B cell (primary cell): ENCODE measurements at regions not wholly inside any gene's neighbourhood (a gene's known extent, or its start where the extent isn't known, plus 50 kb on each side); places are given as distances from the start of the nearest gene placed in this dataset.

ENCODE experiments used
- ATAC-seq: fragments of 200-7000 bp; cut with Tn5 transposase; one replicate; pipeline ENCODE4 v1.10.0; 2021; ENCODE audit warnings: low read depth, mild to moderate bottlenecking, moderate number of reproducible peaks, moderate library complexity
- CTCF ChIA-PET: fragments of 350-600 bp; sonication (Branson Sonifier 250); formaldehyde crosslinking; loops from one replicate; lab custom pipeline; 2021; ENCODE audit warnings: antibody characterized with exemption, inconsistent platforms; lab: Charles Lee
- POLR2A ChIA-PET: fragments of 350-600 bp; sonication (Branson Sonifier 250); formaldehyde crosslinking; loops from one replicate; lab custom pipeline; 2021; ENCODE audit warnings: antibody characterized with exemption; lab: Charles Lee
- DNase-seq: peaks from one replicate; pipeline ENCODE4 v3.0.0; 2013
- H2AFZ ChIP-seq: 2 replicates; pipeline ENCODE4 v1.6.1; 2012; ENCODE audit warnings: mild to moderate bottlenecking, low read depth, low read length; ENCODE audit not compliant: insufficient read depth, poor library complexity, severe bottlenecking
- H3K27ac ChIP-seq, 2 donors: 1 replicate in 1 of 2; 2 replicates in 1 of 2; pipeline ENCODE4 v1.5.1; 2012 to 2013; ENCODE audit warnings: low read length in 2 of 2, mild to moderate bottlenecking in 2 of 2, moderate library complexity in 1 of 2
- H3K27me3 ChIP-seq, 4 experiments: fragments of 200-600 bp in 1 of 4; sonication (generic) in 1 of 4; replicated peaks in 1 of 4; 1 replicate in 2 of 4; 2 replicates in 2 of 4; pipeline versions ENCODE4 v1.6.1 to v1.7.0; 2013 to 2016; ENCODE audit warnings: low read length in 3 of 4, mild to moderate bottlenecking in 2 of 4, mixed read lengths in 1 of 4, moderate library complexity in 1 of 4; ENCODE audit not compliant: insufficient read depth in 4 of 4, control insufficient read depth in 3 of 4; ENCODE audit errors: control extremely low read depth in 1 of 4
- H3K36me3 ChIP-seq, 2 experiments: replicated peaks in 1 of 2; 1 replicate in 1 of 2; 2 replicates in 1 of 2; pipeline versions ENCODE4 v1.6.1 to v1.7.1; 2013; ENCODE audit warnings: low read length in 1 of 2; ENCODE audit not compliant: insufficient read depth in 2 of 2, control insufficient read depth in 1 of 2; ENCODE audit errors: control extremely low read depth in 1 of 2, extremely low read depth in 1 of 2
- H3K4me1 ChIP-seq, 2 donors: fragments of 200-600 bp in 1 of 2; sonication (generic) in 1 of 2; 1 replicate in 1 of 2; 2 replicates in 1 of 2; pipeline versions ENCODE4 v1.5.1 to v1.6.1; 2013 to 2017; ENCODE audit warnings: low read length in 2 of 2; ENCODE audit not compliant: control insufficient read depth in 2 of 2, insufficient read depth in 2 of 2
- H3K4me2 ChIP-seq: replicated peaks from 2 replicates; pipeline ENCODE3; 2012; ENCODE audit warnings: mild to moderate bottlenecking, low read depth, low read length; ENCODE audit not compliant: poor library complexity, severe bottlenecking
- H3K4me3 ChIP-seq, 5 experiments: fragments of 200-600 bp in 1 of 5; sonication (generic) in 1 of 5; 1 replicate in 3 of 5; 2 replicates in 2 of 5; pipeline versions ENCODE4 v1.5.1 to v1.7.0; 2011 to 2016; ENCODE audit warnings: low read length in 4 of 5, mild to moderate bottlenecking in 4 of 5, low read depth in 2 of 5, control low read depth in 1 of 5, moderate library complexity in 1 of 5; ENCODE audit not compliant: insufficient read depth in 1 of 5; ENCODE audit errors: control extremely low read depth in 1 of 5, extremely low read depth in 1 of 5
- H3K79me2 ChIP-seq: fragments of 200-600 bp; sonication (generic); one replicate; pipeline ENCODE4 v1.6.0; 2016; ENCODE audit warnings: low read length; ENCODE audit not compliant: control insufficient read depth, insufficient read depth
- H3K9ac ChIP-seq: fragments of 200-600 bp; sonication (generic); 2 replicates; pipeline ENCODE4 v1.6.1; 2017; ENCODE audit warnings: mild to moderate bottlenecking, low read length, moderate library complexity
- H3K9me3 ChIP-seq, 3 donors: one replicate each; pipeline versions ENCODE4 v1.6.1 to v1.7.1; 2013; ENCODE audit warnings: low read length in 2 of 3; ENCODE audit not compliant: control insufficient read depth in 2 of 3, insufficient read depth in 1 of 3; ENCODE audit errors: control extremely low read depth in 1 of 3
- H4K20me1 ChIP-seq: 2 replicates; pipeline ENCODE4 v1.6.0; 2012; ENCODE audit warnings: mild to moderate bottlenecking, low read length; ENCODE audit not compliant: insufficient read depth, control insufficient read depth, poor library complexity, severe bottlenecking
- H3K27ac Mint-ChIP-seq: one replicate; pipeline ENCODE4 v1.8.0; 2021; ENCODE audit warnings: mixed read lengths
- H3K27me3 Mint-ChIP-seq: one replicate; pipeline ENCODE4 v1.8.0; 2021; ENCODE audit warnings: mixed read lengths
- H3K4me1 Mint-ChIP-seq: one replicate; pipeline ENCODE4 v1.8.0; 2021; ENCODE audit warnings: mixed read lengths
- H3K4me3 Mint-ChIP-seq: one replicate; pipeline ENCODE4 v1.8.0; 2021; ENCODE audit warnings: mixed read lengths
- H3K9me3 Mint-ChIP-seq: one replicate; pipeline ENCODE4 v1.8.0; 2022; ENCODE audit warnings: mixed read lengths; ENCODE audit not compliant: insufficient read depth
- EZH2 ChIP-seq: IDR thresholded peaks from 2 replicates; pipeline ENCODE4 v1.6.1; 2012; ENCODE audit warnings: borderline replicate concordance, low read depth, mild to moderate bottlenecking, moderate library complexity, low read length; ENCODE audit not compliant: insufficient read depth, poor library complexity, severe bottlenecking
- WGBS: methylation state at CpG from one replicate; pipeline ENCODE4 v1.1.5; 2013; ENCODE audit warnings: missing lambda C conversion rate; ENCODE audit not compliant: insufficient coverage; 5-methylcytosine and 5-hydroxymethylcytosine counted together
- intact Hi-C: fragments of 100-400 bp; cut with micrococcal nuclease; formaldehyde crosslinking; loops from one replicate; pipeline ENCODE4 v1.10.0; 2022
- TF ChIP-seq, protein P1 (sequence below): fragments of 200-600 bp; IDR thresholded peaks from one replicate; pipeline ENCODE4 v1.8.0; 2022; ENCODE audit warnings: antibody characterized with exemption, mild to moderate bottlenecking

DNA sequence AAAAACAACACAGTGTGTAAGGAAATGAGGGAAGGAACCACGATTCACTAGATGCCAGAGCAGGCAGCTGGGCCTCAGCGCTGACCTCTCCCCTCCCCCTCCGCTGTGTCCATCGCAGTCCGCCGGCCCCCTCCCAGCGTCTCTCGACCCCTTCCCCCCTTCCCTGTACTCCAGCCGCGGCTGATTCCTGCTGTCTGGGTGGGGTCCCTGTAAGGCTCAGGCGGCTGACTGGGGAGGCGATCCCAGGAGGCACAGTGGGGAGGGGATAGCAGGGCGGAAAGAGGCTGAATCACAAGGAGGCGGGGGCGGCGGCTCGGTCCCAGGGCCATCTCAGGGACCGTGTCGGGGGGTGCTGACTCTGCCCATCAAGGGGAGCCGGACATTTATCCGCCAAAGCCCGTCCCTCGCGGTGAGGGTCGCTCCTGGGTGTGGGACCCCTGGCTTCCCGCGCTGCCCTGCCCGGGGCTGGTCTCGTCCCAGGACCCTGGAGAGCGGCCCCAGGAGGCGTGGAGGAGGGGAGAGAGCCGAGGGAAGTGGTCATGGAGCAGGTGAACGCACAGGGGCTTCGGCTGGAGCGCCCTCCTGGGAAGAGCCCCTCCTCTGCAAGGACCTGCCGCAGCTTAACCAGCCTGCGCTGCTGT lies 241.9 kb downstream of the PTPRU start:
- intact Hi-C loops, result no loop called here
- ChIA-PET CTCF (no interaction called here), POLR2A (no interaction called here)
- TF ChIP-seq, protein P1, sequence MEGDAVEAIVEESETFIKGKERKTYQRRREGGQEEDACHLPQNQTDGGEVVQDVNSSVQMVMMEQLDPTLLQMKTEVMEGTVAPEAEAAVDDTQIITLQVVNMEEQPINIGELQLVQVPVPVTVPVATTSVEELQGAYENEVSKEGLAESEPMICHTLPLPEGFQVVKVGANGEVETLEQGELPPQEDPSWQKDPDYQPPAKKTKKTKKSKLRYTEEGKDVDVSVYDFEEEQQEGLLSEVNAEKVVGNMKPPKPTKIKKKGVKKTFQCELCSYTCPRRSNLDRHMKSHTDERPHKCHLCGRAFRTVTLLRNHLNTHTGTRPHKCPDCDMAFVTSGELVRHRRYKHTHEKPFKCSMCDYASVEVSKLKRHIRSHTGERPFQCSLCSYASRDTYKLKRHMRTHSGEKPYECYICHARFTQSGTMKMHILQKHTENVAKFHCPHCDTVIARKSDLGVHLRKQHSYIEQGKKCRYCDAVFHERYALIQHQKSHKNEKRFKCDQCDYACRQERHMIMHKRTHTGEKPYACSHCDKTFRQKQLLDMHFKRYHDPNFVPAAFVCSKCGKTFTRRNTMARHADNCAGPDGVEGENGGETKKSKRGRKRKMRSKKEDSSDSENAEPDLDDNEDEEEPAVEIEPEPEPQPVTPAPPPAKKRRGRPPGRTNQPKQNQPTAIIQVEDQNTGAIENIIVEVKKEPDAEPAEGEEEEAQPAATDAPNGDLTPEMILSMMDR, result no peak
- TF ChIP-seq EZH2, result no peak
- Histone ChIP-seq H3K9ac (no peak overlapping the region), H3K4me2 (no peak overlapping the region), H3K4me1 (no peaks in the 10 kb centered on the region), H2AFZ (no peak overlapping the region), H3K79me2 (no peaks in the 10 kb centered on the region), H4K20me1 (no peaks in the 10 kb centered on the region), H3K36me3 (no peaks in the 10 kb centered on the region), H3K27ac (no peak overlapping the region), H3K9me3 (peaks cover 0 to 7% (median 0%) of the 10 kb centered on the region in 3 donors), H3K4me3 (no peak overlapping the region), H3K27me3 (peaks cover 0 to 16% (median 5%) of the 10 kb centered on the region in 4 experiments)
- Mint-ChIP-seq H3K4me3 (no peak overlapping the region), H3K4me1 (no peaks in the 10 kb centered on the region), H3K27me3 (peaks cover 62% of the 10 kb centered on the region), H3K9me3 (no peaks in the 10 kb centered on the region), H3K27ac (no peak overlapping the region)
- ATAC-seq (no peak), DNase-seq (no peak)
- 10% methylated on average over 18 of the region's 37 CpGs for WGBS

DNA sequence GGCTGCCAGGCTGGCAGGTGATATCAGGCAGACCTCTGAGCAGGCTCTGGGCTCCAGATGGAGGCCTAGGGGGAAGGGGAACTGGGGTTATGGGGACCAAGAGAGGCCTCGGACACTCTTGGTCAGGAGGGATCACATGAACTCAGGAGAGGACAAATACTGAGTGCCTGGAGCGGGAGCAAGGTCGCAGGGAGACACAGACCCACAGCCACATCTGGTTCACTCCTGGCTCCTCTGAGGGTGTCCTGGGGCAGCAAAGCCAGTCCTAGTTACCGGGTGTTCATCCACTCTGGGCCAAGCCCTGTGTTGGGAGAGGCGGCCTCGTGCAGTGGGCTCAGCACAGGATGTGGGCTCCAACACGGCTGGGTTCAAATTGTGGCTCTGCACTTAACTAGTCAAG lies 239.0 kb downstream of the PTPRU start:
- Mint-ChIP-seq H3K27ac (no peak overlapping the region), H3K9me3 (no peaks in the 10 kb centered on the region), H3K27me3 (peaks cover 58% of the 10 kb centered on the region), H3K4me1 (no peaks in the 10 kb centered on the region), H3K4me3 (no peak overlapping the region)
- Histone ChIP-seq H3K27ac (no peak overlapping the region), H3K9me3 (peaks cover 0 to 3% (median 0%) of the 10 kb centered on the region in 3 donors), H3K79me2 (no peaks in the 10 kb centered on the region), H3K27me3 (peaks cover 0 to 16% (median 5%) of the 10 kb centered on the region in 4 experiments), H3K4me2 (no peak overlapping the region), H3K36me3 (no peaks in the 10 kb centered on the region), H3K9ac (no peak overlapping the region), H2AFZ (no peak overlapping the region), H3K4me1 (no peaks in the 10 kb centered on the region), H3K4me3 (no peak overlapping the region), H4K20me1 (no peaks in the 10 kb centered on the region)
- ATAC-seq (no peak), DNase-seq (no peak)
- intact Hi-C loops, result no loop called here
- ChIA-PET POLR2A (no interaction called here), CTCF (no interaction called here)
- WGBS, result 86% methylated on average over 7 of the region's 7 CpGs
- TF ChIP-seq, protein P1, result no peak
- no peak for TF ChIP-seq EZH2
